Right lobe of liver (tissue), 6 donors: ENCODE measurements at regions not wholly inside any gene's neighbourhood (a gene's known extent, or its start where the extent isn't known, plus 50 kb on each side); places are given as distances from the start of the nearest gene placed in this dataset.

Experiments
- ATAC-seq, 4 donors: fragments of 200-7000 bp; cut with Tn5 transposase; one replicate each; pipeline ENCODE4 v1.9.1; 2020; ENCODE audit warnings: mild to moderate bottlenecking in 4 of 4, moderate library complexity in 4 of 4
- DNase-seq, 3 donors: peaks; one replicate each; pipeline ENCODE4 v3.0.0-alpha.2; 2020
- H3K27ac ChIP-seq, 3 donors: fragments of 200-600 bp; one replicate each; pipeline ENCODE4 v1.8.0; 2022
- H3K27me3 ChIP-seq, 2 donors: fragments of 200-600 bp; one replicate each; pipeline ENCODE4 v1.8.0; 2022
- H3K36me3 ChIP-seq, 4 donors: fragments of 200-600 bp; sonication (generic) in 1 of 4; one replicate each; pipeline versions ENCODE4 v1.5.1 to v1.8.0; 2017 to 2022; ENCODE audit warnings: control low read depth in 1 of 4
- H3K4me1 ChIP-seq, 4 donors: fragments of 200-600 bp; sonication (generic) in 1 of 4; one replicate each; pipeline versions ENCODE4 v1.5.1 to v1.8.0; 2017 to 2022; ENCODE audit warnings: control low read depth in 1 of 4
- H3K4me3 ChIP-seq, 3 donors: fragments of 200-600 bp; one replicate each; pipeline ENCODE4 v1.8.0; 2022
- H3K9me3 ChIP-seq, 4 donors: fragments of 200-600 bp; sonication (generic) in 1 of 4; one replicate each; pipeline versions ENCODE4 v1.5.1 to v1.8.0; 2017 to 2022; ENCODE audit warnings: control low read depth in 1 of 4
- POLR2A ChIP-seq: fragments of 450-650 bp; IDR thresholded peaks from one replicate; pipeline ENCODE4 v1.6.1; 2017; ENCODE audit warnings: antibody characterized with exemption, mild to moderate bottlenecking
- WGBS: methylation state at CpG from one replicate; pipeline ENCODE4 v1.1.6; 2018; ENCODE audit warnings: low coverage, low lambda C conversion rate; ENCODE audit not compliant: insufficient coverage; ENCODE audit errors: missing lambda C conversion rate; 5-methylcytosine and 5-hydroxymethylcytosine counted together
- intact Hi-C, 2 donors: fragments of 100-400 bp; cut with DNase I; formaldehyde crosslinking; loops; one replicate each; pipeline versions ENCODE4 v1.11.2 to v1.14.1; 2022
- TF ChIP-seq, protein P1 (sequence below), 4 donors: fragments of 200-600 bp in 3 of 4; fragments of 450-650 bp in 1 of 4; IDR thresholded peaks; one replicate each; pipeline versions ENCODE4 v1.5.1 to v1.8.0; 2016 to 2022; ENCODE audit warnings: antibody characterized with exemption in 4 of 4, mild to moderate bottlenecking in 2 of 4
- donor health status: DM: no; HTN: yes; CAD: no.
- donor health status: DM: no; HTN: no; CAD: no.
- donor health status: DM: no; HTN: no; CAD: no.
- donor health status: DM: no; HTN: yes; CAD: no.
- donor health status: DM: no; HTN: yes; CAD: no.

GRCh38 chr6:19714434-19715166 is 122.6 kb upstream of the ID4 start:
- intact Hi-C loops: no loop called here
- WGBS: 43% methylated on average over 5 of the region's 5 CpGs
- no peak for DNase-seq

GRCh38 chr6:19715167-19715551 is 122.0 kb upstream of the ID4 start:
- intact Hi-C loops: no loop called here
- TF ChIP-seq, protein P1, sequence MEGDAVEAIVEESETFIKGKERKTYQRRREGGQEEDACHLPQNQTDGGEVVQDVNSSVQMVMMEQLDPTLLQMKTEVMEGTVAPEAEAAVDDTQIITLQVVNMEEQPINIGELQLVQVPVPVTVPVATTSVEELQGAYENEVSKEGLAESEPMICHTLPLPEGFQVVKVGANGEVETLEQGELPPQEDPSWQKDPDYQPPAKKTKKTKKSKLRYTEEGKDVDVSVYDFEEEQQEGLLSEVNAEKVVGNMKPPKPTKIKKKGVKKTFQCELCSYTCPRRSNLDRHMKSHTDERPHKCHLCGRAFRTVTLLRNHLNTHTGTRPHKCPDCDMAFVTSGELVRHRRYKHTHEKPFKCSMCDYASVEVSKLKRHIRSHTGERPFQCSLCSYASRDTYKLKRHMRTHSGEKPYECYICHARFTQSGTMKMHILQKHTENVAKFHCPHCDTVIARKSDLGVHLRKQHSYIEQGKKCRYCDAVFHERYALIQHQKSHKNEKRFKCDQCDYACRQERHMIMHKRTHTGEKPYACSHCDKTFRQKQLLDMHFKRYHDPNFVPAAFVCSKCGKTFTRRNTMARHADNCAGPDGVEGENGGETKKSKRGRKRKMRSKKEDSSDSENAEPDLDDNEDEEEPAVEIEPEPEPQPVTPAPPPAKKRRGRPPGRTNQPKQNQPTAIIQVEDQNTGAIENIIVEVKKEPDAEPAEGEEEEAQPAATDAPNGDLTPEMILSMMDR (IDR thresholded peaks at IDR 0.05): no peak
- no peak for TF ChIP-seq POLR2A
- H3K4me3 ChIP-seq: no peak overlapping the region
- no peaks in the 10 kb centered on the region for H3K4me1 ChIP-seq
- DNase-seq (no peak), ATAC-seq (no peak)
- no peaks in the 10 kb centered on the region for H3K27me3 ChIP-seq
- H3K27ac ChIP-seq: no peak overlapping the region
- H3K36me3 ChIP-seq: no peaks in the 10 kb centered on the region
- H3K9me3 ChIP-seq: no peaks in the 10 kb centered on the region

More at GRCh38 chr6:19714434-19715166, 122.6 kb upstream of the ID4 start:
- Histone ChIP-seq H3K9me3 (no peaks in the 10 kb centered on the region), H3K4me1 (no peaks in the 10 kb centered on the region), H3K4me3 (no peak overlapping the region), H3K36me3 (no peaks in the 10 kb centered on the region), H3K27ac (no peak overlapping the region), H3K27me3 (no peaks in the 10 kb centered on the region)
- ATAC-seq: no peak
- TF ChIP-seq POLR2A: no peak
- TF ChIP-seq, protein P1 (IDR thresholded peaks at IDR 0.05): no peak

GRCh38 chr6:19719691-19720128 is 117.5 kb upstream of the ID4 start:
- intact Hi-C loops: no loop called here
- ATAC-seq (no peak), DNase-seq (no peak)
- Histone ChIP-seq H3K4me3 (no peak overlapping the region), H3K27ac (no peak overlapping the region), H3K36me3 (no peaks in the 10 kb centered on the region), H3K9me3 (no peaks in the 10 kb centered on the region), H3K27me3 (no peaks in the 10 kb centered on the region), H3K4me1 (no peaks in the 10 kb centered on the region)
- 34% methylated on average over 11 of the region's 11 CpGs for WGBS
- TF ChIP-seq, protein P1 (IDR thresholded peaks at IDR 0.05): no peak
- TF ChIP-seq POLR2A: no peak

GRCh38 chr6:19721766-19722377 is 115.3 kb upstream of the ID4 start:
- intact Hi-C loops: no loop called here
- Histone ChIP-seq H3K27ac (no peak overlapping the region), H3K9me3 (no peaks in the 10 kb centered on the region), H3K4me3 (no peak overlapping the region), H3K36me3 (no peaks in the 10 kb centered on the region), H3K4me1 (no peaks in the 10 kb centered on the region), H3K27me3 (no peaks in the 10 kb centered on the region)
- ATAC-seq (no peak), DNase-seq (no peak)
- TF ChIP-seq, protein P1 (IDR thresholded peaks at IDR 0.05): no peak
- no peak for TF ChIP-seq POLR2A
- 59% methylated on average over 10 of the region's 11 CpGs for WGBS
